ENCODE measurements at regions not wholly inside any gene's neighbourhood (a gene's known extent, or its start where the extent isn't known, plus 50 kb on each side); places are given as distances from the start of the nearest gene placed in this dataset.

DNA sequence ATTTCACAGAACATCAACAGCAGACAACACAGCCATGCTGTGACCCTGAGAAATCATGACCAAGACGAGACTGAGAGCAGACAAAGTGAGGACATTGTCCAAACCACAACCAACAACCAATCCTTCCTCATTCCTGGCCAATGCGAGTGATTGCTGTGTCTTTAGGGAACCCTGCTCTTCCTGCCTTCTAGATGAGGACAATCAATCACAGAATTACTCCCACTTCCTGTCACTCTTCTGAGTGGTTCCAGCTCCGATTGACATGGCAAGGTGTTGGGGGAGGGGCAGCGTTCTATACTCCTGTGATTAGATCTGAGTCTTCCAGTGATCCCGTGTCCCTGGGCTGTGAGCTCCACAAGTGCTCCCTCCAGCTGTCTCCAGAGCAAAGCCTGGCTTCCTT is 227.8 kb downstream of the STIM2 start:
- no peak for ATAC-seq
- Histone ChIP-seq H3K4me3 (ENCODE audit: low read depth in 2 of 2, low read length in 2 of 2) (no peak overlapping the region), H3K27ac (ENCODE audit: low read length) (no peak overlapping the region), H3K27me3 (ENCODE audit: control insufficient read depth, insufficient read depth, low read length) (peaks cover 7% of the 10 kb centered on the region), H3K36me3 (ENCODE audit: control insufficient read depth, insufficient read depth, low read length) (no peaks in the 10 kb centered on the region), H3K4me1 (ENCODE audit: control insufficient read depth, insufficient read depth, low read length) (no peaks in the 10 kb centered on the region), H3K9me3 (ENCODE audit: control insufficient read depth, insufficient read depth, low read depth, low read length) (no peaks in the 10 kb centered on the region)
- ChIA-PET CTCF (no interaction called here), POLR2A (no interaction called here)
- intact Hi-C loops (cut with micrococcal nuclease; ENCODE audit: unreplicated experiment) (no loop called here), in situ Hi-C loops (cut with HindIII; ENCODE audit: low pct_unique_long_range_greater_than_20kb, low sequenced_read_pairs) (no loop called here)
- DNase-seq (ENCODE audit: low read depth, low spot score), result no peak
- BruUV-seq (replicated peaks), result no TSS peak
- TF ChIP-seq SIN3A (IDR thresholded peaks at IDR 0.05; ENCODE audit: borderline replicate concordance, insufficient read depth, low read depth, low read length) (no peak), TCF7L2 (IDR thresholded peaks at IDR 0.05; ENCODE audit: low read depth, low read length) (no peak), POLR2AphosphoS5 (IDR thresholded peaks at IDR 0.05; ENCODE audit: low read depth, low read length) (no peak)
- TF ChIP-seq, protein P1, sequence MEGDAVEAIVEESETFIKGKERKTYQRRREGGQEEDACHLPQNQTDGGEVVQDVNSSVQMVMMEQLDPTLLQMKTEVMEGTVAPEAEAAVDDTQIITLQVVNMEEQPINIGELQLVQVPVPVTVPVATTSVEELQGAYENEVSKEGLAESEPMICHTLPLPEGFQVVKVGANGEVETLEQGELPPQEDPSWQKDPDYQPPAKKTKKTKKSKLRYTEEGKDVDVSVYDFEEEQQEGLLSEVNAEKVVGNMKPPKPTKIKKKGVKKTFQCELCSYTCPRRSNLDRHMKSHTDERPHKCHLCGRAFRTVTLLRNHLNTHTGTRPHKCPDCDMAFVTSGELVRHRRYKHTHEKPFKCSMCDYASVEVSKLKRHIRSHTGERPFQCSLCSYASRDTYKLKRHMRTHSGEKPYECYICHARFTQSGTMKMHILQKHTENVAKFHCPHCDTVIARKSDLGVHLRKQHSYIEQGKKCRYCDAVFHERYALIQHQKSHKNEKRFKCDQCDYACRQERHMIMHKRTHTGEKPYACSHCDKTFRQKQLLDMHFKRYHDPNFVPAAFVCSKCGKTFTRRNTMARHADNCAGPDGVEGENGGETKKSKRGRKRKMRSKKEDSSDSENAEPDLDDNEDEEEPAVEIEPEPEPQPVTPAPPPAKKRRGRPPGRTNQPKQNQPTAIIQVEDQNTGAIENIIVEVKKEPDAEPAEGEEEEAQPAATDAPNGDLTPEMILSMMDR (IDR thresholded peaks at IDR 0.05), result no peak
- TF ChIP-seq, protein P2, sequence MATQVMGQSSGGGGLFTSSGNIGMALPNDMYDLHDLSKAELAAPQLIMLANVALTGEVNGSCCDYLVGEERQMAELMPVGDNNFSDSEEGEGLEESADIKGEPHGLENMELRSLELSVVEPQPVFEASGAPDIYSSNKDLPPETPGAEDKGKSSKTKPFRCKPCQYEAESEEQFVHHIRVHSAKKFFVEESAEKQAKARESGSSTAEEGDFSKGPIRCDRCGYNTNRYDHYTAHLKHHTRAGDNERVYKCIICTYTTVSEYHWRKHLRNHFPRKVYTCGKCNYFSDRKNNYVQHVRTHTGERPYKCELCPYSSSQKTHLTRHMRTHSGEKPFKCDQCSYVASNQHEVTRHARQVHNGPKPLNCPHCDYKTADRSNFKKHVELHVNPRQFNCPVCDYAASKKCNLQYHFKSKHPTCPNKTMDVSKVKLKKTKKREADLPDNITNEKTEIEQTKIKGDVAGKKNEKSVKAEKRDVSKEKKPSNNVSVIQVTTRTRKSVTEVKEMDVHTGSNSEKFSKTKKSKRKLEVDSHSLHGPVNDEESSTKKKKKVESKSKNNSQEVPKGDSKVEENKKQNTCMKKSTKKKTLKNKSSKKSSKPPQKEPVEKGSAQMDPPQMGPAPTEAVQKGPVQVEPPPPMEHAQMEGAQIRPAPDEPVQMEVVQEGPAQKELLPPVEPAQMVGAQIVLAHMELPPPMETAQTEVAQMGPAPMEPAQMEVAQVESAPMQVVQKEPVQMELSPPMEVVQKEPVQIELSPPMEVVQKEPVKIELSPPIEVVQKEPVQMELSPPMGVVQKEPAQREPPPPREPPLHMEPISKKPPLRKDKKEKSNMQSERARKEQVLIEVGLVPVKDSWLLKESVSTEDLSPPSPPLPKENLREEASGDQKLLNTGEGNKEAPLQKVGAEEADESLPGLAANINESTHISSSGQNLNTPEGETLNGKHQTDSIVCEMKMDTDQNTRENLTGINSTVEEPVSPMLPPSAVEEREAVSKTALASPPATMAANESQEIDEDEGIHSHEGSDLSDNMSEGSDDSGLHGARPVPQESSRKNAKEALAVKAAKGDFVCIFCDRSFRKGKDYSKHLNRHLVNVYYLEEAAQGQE (IDR thresholded peaks at IDR 0.05; ENCODE audit: insufficient read depth in 1 of 2, low read depth in 2 of 2, low read length in 1 of 2), result no peak

DNA sequence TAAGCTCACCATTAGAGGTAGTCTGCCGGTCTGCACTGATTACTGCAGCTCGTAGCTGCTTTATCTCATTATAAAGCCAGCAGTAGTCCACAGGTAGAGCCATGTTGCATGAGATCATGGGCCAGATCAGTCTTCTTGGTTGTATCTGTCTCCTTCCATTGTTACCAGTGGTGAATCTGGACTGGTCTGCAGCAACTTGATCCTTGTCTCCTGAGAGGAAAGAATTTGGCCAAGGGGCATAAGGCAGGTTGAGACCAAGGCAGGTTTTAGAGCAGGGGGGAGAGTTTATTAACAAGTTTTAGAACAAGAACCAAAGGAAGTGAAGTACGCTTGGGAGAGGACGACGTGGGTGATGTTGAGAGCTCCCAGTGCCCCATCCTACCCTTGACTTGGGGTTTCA is 228.5 kb downstream of the STIM2 start:
- in situ Hi-C loops (cut with HindIII; ENCODE audit: low pct_unique_long_range_greater_than_20kb, low sequenced_read_pairs) (no loop called here), intact Hi-C loops (cut with micrococcal nuclease; ENCODE audit: unreplicated experiment) (no loop called here)
- DNase-seq (ENCODE audit: low read depth, low spot score) (no peak), ATAC-seq (no peak)
- TF ChIP-seq TCF7L2 (IDR thresholded peaks at IDR 0.05; ENCODE audit: low read depth, low read length), result no peak
- TF ChIP-seq SIN3A (IDR thresholded peaks at IDR 0.05; ENCODE audit: borderline replicate concordance, insufficient read depth, low read depth, low read length), result no peak
- TF ChIP-seq, protein P1 (IDR thresholded peaks at IDR 0.05), result no peak
- no peak for TF ChIP-seq POLR2AphosphoS5 (IDR thresholded peaks at IDR 0.05; ENCODE audit: low read depth, low read length)
- TF ChIP-seq, protein P2 (IDR thresholded peaks at IDR 0.05; ENCODE audit: insufficient read depth in 1 of 2, low read depth in 2 of 2, low read length in 1 of 2), result no peak
- BruUV-seq (replicated peaks), result no TSS peak
- Histone ChIP-seq H3K4me3 (ENCODE audit: low read depth in 2 of 2, low read length in 2 of 2) (no peak overlapping the region), H3K9me3 (ENCODE audit: control insufficient read depth, insufficient read depth, low read depth, low read length) (no peaks in the 10 kb centered on the region), H3K27ac (ENCODE audit: low read length) (no peak overlapping the region), H3K4me1 (ENCODE audit: control insufficient read depth, insufficient read depth, low read length) (no peaks in the 10 kb centered on the region), H3K27me3 (ENCODE audit: control insufficient read depth, insufficient read depth, low read length) (peaks cover 7% of the 10 kb centered on the region), H3K36me3 (ENCODE audit: control insufficient read depth, insufficient read depth, low read length) (no peaks in the 10 kb centered on the region)
- ChIA-PET CTCF (no interaction called here), POLR2A (no interaction called here)

Measured in Panc1 (cell line).